NOMO-1 treated with DMSO at 0.1 percent for 48 hours (cell line): ENCODE measurements at regions not wholly inside any gene's neighbourhood (a gene's known extent, or its start where the extent isn't known, plus 50 kb on each side); places are given as distances from the start of the nearest gene placed in this dataset.
"Not testable (repeated sequence)": the region's sequence is repeated elsewhere in the genome, so short reads cannot be mapped to it uniquely, and the experiment has no call there.

Source experiments
- DNase-seq: peaks from one replicate; lab custom pipeline; 2025; ENCODE audit not compliant: unreplicated experiment; lab: John Stamatoyannopoulos, UW

- no peak for DNase-seq
These were observed 85.1 kb upstream of the RELN start for GRCh38 chr7:104074529-104074928.

DNA sequence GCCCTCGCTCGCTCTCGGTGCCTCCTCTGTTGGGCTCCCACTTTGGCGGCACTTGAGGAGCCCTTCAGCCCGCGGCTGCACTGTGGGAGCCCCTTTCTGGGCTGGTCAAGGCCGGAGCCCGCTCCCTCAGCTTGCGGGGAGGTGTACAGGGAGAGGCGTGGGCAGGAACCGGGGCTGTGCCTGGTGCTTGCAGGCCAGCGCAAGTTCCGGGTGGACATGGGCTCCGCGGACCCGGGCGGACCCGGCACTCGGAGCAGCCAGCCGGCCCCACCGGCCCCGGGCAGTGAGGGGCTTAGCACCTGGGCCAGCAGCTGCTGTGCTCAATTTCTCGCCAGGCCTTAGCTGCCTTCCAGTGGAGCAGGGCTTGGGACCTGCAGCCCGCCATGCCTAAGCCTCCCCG lies 82.2 kb upstream of the RELN start:
- DNase-seq = not testable (repeated sequence)

GRCh38 chr7:104065491-104065890 lies 76.0 kb upstream of the RELN start:
- no peak for DNase-seq

DNA sequence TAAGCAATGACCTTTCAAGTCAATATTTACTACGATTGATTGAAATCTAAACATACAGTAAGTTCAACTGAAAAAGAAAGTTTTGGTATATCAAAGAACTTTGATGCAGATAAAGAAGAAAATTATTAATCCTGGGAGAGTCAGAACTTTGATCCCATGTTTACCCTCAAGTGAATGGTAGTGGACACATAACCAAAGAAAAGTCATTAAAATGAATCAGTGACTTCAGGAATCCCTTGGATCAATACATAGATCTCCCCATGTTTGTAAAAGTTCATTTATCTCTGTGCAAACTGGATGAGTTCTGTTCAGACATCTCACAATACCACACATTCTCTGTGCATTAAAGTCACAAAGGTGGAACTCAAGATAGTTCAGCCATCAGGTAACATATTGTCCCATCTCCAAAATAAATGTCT lies 75.5 kb upstream of the RELN start:
- no peak for DNase-seq

DNA sequence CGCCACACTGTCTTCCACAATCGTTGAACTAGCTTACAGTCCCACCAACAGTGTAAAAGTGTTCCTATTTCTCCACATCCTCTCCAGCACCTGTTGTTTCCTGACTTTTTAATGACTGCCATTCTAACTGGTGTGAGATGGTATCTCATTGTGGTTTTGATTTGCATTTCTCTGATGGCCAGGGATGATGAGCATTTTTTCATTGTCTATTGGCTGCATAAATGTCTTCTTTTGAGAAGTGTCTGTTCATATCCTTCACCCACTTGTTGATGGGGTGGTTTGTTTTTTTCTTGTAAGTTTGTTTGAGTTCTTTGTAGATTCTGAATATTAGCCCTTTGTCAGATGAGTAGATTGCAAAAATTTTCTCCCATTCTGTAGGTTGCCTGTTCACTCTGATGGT lies 74.3 kb upstream of the RELN start:
- not testable (repeated sequence) for DNase-seq

DNA sequence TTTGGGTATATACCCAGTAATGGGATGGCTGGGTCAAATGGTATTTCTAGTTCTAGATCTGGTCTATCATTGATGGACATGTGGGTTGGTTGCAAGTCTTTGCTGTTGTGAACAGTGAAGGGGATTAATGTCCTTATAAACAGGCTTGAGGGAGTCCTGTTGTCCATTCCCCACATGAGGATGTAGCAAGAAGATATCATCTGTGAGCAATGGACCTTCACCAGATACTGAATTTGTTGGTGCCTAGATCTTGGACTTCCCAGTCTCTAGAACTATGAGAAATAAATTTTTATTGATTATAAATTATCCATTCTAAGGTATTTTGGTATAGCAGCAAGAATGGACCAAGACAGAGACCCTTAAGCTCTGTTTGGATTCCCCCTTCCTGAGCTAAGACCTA lies 72.2 kb upstream of the RELN start:
- no peak for DNase-seq

DNA sequence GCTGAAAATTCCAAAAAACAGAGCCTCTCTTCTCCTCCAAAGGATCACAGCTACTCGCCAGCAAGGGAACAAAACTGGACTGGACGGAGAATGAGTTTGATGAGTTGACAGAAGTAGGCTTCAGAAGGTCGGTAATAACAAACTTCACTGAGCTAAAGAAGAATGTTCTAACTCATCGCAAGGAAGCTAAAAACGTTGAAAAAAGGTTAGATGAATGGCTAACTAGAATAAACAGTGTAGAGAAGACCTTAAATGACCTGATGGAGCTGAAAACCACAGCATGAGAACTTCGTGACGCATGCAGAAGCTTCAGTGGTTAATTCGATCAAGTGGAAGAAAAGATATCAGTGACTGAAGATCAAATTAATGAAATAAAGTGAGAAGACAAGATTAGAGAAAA lies 70.4 kb upstream of the RELN start:
- not testable (repeated sequence) for DNase-seq

GRCh38 chr7:104059103-104059502 lies 69.6 kb upstream of the RELN start:
- DNase-seq = no peak

DNA sequence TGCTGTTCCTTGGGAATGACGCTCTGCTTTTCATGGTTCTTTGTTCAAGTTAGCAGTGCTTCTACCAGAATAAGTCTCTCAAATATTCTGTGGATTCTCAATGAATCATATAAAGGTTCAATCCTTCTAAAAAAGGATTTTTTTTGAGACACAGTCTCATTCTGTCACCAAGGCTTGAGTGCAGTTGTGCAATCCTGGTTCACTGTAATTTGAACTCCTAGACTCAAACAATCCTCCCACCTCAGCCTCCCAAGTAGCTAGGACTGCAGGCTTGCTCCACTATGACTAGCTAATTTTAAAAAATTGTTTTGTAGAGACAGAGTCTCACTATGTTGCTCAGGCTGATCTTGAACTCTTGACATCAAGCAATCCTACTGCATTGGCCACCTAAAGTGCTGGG lies 64.9 kb upstream of the RELN start:
- DNase-seq = no peak

- DNase-seq = no peak
These were observed 63.5 kb upstream of the RELN start for GRCh38 chr7:104052979-104053378.

- DNase-seq = no peak
These were observed 58.6 kb upstream of the RELN start for GRCh38 chr7:104048055-104048454.

DNA sequence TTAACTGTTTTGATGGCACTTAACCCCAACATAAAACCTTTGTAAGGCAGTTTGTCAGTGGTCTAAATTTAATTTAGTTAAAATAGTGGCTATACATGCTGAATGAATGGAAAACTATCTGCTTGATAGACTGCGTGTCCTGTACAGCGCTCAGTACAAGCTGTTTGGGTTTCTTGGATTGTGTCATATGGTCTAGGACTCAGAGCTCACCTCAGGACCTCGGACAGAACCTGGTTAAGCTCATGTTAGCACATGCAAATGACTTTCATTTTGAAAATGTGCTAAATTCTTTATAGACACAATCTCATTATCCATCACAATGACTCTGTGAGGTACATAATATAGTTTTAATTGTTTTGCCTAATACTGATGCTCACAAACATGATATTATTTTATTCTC lies 55.7 kb upstream of the RELN start:
- DNase-seq = no peak

GRCh38 chr7:104040666-104041065 lies 51.2 kb upstream of the RELN start:
- no peak for DNase-seq

DNA sequence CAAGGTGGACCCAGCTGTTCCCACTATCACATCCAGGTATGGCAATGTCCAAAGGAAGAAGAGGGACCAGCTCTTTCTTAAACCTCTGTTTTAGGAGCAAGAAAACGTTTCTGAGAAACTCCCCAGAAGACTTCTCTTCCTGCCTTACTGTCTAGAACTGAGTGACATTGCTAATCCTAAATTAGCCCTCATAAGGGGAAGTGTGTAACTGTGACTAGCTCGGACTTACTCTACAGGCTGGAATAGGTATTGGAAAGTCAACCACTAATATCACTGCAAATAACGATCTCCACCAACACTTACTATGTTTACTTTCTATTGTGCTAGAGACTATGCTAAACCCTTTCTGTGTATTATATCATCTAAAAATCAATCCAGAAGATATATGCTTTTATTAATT lies 49.9 kb upstream of the RELN start:
- peak; percentile 3 for DNase-seq
